ENCODE measurements at regions not wholly inside any gene's neighbourhood (a gene's known extent, or its start where the extent isn't known, plus 50 kb on each side); places are given as distances from the start of the nearest gene placed in this dataset.
"Not testable (repeated sequence)": the region's sequence is repeated elsewhere in the genome, so short reads cannot be mapped to it uniquely, and the experiment has no call there.

DNA sequence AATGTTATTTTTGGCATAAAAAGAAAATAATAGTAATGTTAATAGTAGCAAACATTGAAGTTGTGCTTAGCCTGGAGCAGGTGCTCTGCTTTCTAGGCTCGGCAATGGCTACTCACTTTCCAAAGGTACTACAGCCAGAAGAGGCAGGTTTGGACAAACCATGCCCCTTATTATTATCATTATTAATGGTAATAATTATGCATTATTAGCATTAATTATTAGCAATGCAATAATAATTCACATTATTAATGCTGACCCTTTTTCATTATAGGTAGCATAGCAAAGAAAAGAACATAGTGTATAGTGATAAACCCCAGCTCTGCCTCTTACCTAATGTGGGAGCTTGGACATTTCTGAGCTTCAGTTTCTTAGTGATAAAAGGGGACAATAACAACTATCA is 171.4 kb downstream of the EDEM1 start:
- no peak for DNase-seq

DNA sequence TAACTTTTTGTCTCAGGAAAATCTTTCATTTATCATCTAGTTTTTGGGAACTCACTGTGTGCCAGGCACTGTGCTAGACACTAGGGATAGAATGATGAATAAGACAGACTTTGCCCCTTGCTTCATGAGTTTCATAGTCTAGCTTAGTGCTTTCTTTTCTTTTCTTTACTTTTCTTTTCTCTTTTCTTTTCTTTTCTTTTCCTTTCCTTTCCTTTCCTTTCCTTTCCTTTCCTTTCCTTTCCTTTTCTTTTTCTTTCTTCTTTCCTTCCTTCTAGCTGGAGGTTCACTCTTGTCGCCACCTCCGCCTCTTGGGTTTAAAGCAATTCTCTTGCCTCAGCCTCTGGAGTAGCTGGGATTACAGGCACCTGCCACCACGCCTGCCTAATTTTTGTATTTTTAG is 172.9 kb downstream of the EDEM1 start:
- no peak for DNase-seq

DNA sequence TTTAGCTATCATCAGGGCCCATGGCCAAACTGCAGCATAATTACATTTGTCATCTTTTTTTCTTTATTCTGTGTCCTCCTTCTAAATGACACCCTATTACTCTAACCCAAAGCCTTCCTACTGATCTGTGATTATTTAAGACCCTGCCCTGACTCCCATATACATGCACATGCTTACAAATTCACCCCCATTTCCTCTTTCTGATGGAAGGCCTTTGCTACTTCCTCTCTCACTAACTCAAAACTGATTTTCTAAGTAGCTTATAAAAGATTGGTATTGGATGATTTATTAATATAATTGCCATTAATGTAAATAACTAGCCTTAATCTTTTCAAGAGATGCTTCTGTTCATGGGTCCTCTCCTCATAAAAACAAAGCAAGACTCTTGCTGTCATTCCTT is 179.2 kb downstream of the EDEM1 start:
- no peak for DNase-seq

GRCh38 chr3:5371555-5371954 is 184.0 kb downstream of the EDEM1 start:
- not testable (repeated sequence) for DNase-seq

DNA sequence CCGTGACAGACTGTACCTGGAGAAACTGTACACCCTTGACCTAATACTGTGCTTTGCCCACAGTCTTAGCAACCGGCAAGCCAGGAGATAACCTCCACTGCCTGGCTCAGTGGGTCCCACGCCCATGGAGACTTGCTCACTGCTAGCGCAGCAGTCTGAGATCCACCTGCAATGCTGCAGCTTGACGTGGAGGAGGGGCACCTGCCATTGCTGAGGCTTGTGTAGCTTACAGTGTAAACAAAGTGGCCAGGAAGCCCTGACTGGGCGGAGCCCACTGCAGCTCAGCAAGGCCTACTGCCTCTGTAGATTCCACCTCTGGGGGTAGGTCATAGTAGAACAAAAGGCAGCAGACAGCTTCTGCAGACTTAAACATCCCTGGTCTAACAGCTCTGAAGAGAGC is 189.3 kb downstream of the EDEM1 start:
- no peak for DNase-seq

DNA sequence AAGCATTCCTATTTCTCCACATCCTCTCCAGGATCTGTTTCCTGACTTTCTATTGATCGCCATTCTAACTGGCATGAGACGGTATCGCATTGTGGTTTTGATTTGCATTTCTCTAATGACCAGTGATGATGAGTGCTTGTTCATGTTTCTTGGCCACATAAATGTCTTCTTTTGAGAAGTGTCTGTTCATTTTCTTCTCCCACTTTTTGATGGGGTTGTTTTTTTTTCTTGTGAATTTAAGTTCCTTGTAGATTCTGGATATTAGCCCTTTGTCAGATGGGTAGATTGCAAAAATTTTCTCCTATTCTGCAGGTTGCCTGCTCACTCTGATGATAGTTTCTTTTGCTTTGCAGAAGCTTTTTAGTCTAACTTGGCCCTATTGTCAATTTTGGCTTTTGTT is 191.8 kb downstream of the EDEM1 start:
- not testable (repeated sequence) for DNase-seq

DNA sequence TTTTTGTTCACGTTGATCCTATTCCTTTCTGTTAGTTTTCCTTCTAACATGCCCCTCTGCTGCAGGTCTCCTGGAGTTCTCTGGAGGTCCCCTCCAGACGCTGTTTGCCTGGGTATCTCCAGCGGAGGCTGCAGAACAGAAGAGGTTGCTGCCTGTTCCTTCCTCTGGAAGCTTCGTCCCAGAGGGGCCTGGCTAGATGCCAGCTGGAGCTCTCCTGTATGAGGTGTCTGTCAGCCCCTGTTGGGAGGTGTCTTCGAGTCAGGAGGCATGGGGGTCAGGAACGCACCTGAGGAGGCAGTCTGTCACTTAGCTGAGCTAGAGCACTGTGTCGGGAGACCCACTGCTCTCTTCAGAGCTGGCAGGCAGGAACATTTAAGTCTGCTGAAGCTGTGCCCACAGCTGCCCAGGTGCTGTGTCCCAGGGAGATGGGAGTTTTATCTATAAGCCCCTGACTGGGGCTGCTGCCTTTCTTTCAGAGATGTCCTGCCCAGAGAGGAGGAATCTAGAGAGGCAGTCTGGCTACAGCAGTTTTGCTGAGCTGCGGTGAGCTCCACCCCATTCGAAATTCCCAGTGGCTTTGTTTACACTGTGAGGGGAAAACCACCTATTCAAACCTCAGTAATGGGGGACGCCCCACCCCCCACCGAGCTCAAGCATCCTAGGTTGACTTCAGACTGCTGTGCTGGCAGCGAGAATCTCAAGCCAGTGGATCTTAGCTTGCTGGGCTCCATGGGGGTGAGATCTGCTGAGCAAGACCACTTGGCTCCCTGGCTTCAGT is 196.2 kb downstream of the EDEM1 start:
- DNase-seq = not testable (repeated sequence)

DNA sequence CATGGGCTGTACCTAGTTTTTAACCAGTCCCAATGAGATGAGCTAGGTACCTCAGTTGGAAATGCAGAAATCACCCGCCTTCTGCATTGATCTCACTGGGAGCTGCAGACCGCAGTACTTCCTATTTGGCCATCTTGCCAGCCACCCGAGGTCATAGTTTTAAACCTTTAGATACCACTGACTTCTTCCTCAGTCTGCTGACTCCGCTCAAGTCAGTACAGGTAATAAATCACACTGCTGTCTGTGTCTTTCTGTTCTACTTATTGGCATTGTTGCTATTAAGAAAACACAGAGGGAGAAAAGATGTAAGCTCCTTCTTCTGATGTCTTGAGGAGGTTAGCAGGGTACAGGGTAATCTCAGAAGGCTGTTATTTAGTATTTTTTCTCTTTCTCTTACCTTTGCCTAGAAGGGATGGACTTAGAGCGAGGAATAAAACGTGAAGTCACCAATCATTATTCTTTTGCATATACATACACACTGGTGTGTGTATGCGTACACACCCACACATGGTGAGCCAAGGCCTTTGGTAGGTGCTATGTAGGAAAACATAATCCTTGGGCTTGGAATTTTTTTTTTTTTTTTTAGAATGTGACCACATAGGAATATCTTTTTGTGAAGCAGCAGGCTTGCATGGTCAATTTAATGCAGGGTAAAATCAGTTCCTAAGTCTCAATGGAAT is 197.2 kb downstream of the EDEM1 start:
- DNase-seq = no peak

GRCh38 chr3:5388091-5388490 is 200.6 kb downstream of the EDEM1 start:
- no peak for DNase-seq

- no peak for DNase-seq
Measured at GRCh38 chr3:5389057-5389456, 201.6 kb downstream of the EDEM1 start.

- DNase-seq = no peak
Measured at GRCh38 chr3:5390221-5390620, 202.7 kb downstream of the EDEM1 start.

DNA sequence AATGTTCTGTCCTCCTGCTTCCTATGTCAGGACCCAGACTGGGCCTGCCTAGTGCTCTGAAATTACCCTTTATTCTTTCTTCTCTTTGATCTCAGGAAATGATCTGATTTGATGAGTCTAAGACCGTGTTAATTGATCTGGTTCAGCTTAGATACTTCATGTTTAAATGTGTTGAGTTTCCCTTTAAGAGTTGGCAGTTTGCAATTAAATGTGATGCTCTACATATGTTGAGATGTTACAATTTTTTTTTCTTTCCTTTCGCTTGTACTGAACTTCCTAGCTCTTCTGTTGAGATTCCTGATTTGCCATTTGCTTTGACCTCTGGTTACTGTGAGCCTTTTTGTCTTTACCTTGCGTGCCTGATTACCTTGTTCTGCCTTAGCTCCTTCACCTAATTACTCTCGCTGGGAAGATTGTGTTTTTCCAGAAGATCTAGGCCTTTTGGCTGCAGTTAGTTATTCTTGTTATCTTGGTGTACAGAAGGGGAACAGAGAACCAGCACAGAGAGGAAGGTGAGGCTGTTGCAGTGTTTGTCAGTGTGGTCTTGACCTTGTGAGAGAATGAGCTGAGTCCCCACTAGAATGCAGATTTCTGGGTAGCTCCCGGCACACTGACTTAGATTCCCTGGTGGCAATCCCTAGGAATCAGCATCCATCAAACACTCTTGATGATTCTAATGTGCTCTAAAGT is 203.6 kb downstream of the EDEM1 start:
- no peak for DNase-seq

GRCh38 chr3:5401002-5401401 is 213.5 kb downstream of the EDEM1 start:
- no peak for DNase-seq

- no peak for DNase-seq
Measured at GRCh38 chr3:5404718-5405117, 217.2 kb downstream of the EDEM1 start.

GRCh38 chr3:5411786-5412185 is 224.3 kb downstream of the EDEM1 start:
- no peak for DNase-seq

DNA sequence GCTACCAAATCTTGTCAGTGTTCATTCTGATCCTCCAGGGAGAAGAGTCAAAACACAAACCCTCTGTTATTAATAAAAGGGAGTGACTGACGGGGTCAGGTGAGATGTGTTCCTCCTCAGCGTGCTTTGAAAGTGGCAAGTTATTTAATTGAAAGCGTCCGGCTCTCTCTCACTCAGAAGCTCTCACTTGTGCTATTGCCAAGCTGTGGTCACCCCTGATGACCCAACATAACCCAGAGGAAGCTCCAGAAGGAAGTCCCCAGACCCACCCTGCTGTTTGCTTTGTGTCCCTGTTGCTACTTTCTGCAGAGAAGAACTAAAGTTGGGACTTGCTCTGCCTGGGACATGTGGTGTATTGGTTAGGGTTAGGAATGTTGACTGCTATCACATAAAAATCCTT is 235.6 kb downstream of the EDEM1 start:
- no peak for DNase-seq

DNA sequence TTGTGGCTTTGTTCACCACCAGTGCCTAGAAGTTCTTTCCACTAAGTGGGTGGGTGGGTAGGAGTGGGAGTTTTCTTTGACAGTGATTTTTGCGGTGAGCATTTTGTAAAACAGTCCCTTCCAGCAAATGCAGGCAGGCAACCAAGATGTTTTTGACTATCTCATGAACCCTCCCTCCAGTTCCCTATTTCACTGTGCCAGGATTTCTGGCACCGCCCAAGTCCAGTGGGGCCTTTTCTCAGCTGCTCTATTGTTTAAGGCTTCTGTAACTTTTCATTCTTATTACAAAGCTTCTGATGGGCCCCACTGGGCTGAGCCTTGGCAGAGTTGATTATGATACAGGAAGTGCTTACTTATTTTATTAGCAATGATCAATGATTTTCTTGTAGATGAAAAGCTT is 236.0 kb downstream of the EDEM1 start:
- no peak for DNase-seq

- no peak for DNase-seq
Measured at GRCh38 chr3:5425371-5425770, 237.9 kb downstream of the EDEM1 start.

DNA sequence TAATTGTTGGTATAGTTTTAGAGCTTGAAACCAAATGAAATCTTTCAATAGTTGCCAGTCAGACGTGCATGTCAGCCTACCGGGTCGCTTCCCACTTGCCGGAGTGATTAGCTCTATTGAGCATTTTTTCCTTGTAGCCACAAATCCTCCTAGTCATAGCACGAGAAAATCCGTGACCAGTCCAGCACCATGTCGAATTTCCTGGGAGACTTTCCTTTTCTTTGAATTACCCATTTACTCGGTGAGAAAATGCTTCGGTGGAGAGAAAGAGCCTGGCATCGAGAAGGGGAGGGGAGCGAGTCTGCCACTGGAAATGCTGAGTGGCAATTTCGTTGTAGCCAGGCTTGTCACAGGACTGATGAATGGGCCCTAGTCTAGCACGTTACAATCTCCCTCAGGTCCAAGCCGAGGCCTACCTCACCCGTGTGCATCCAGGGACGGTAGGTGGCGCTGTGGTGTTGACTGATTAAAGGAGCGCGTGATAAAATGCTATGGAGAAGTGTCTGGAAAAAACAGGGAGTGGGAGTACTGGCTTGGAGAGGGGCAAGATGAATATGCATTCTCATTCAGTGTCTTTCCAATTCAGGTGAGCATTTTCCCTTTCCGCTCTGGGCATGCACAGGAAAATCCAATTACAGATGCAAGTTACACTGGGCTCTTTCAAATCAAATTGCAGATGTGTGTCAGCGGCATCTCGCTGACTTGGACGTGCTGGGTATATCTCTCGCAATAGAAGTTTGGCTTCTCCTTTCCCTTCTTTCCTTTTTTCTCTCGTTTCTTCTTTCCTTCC is 238.8 kb downstream of the EDEM1 start:
- peak; percentile 79 for DNase-seq

GRCh38 chr3:5427021-5427420 is 239.5 kb downstream of the EDEM1 start:
- no peak for DNase-seq

DNA sequence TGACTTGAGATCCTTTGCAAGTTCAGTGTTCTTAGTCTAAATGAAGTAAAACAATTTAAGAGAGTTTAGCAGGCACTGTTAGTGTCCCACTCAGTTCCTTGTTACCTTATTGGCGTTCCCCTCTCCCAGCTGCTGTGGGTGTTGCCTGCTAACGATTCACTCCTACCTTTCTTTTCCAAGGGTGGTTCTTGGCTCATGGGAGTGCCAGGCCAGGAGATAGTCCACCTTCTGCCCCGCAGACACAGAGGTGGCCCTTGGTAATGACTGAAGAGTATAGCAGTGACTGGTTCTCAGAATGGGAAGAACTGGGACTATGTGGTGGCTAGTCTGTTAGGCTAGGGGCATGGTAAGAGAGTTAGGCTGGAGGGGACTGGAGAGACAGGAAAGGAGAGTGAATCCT is 240.4 kb downstream of the EDEM1 start:
- DNase-seq = no peak

DNA sequence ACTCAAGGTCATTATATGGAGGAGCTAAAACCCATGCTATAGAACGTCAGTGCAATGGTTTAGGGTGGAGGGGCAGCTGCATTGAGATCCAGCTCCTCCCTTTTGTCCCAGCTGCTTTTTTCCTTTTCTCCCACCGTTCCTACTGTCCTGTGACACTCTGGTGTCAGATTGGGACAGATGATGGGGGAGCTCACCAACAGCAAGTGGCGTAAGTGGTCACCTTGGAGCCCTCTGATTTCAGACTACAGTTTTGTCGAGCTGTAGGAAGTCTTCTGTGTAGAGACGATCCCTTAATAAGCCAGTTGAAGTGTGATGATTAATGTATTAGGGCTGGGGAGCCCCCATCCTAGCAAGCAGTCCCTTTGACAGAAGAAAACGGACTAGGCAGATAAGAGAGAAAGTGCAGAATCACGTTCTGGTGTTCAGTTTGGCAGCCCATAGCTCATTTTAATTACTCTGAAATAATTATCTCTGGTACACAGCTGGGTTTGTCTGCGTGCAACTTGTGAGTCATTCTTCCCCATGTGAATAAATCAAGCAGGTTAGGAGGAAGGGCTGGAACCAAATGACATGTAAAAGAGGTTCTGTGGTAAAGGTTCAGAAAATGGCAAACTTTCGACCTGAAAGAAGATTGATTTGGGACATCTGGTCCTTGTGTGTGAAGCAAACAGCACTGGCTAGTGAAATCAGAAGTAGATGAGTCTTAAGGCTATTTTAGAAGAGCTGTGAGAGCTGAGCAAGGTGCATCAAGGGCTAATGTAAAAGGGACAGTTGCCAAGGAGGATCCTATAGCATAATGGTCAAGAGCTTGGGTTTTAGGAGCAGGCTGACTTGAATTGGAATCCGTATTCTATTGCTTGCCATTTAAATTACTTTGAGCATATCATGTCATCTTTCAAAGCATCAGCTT is 241.4 kb downstream of the EDEM1 start:
- no peak for DNase-seq
